Body of pancreas (tissue), 4 donors: ENCODE measurements at regions not wholly inside any gene's neighbourhood (a gene's known extent, or its start where the extent isn't known, plus 50 kb on each side); places are given as distances from the start of the nearest gene placed in this dataset.

Experiments used
- POLR2A ChIP-seq, 3 donors: fragments of 450-650 bp; IDR thresholded peaks; one replicate each; pipeline ENCODE4 v1.6.1; 2016; ENCODE audit warnings: antibody characterized with exemption in 3 of 3, mild to moderate bottlenecking in 2 of 3
- TF ChIP-seq, protein P1 (sequence below), 7 experiments: fragments of 450-650 bp in 4 of 7; fragments of 200-600 bp in 3 of 7; sonication (generic) in 3 of 7; IDR thresholded peaks; one replicate each; pipeline ENCODE4 v1.5.1; 2016 to 2019; ENCODE audit warnings: antibody characterized with exemption in 7 of 7

- TF ChIP-seq, protein P1, sequence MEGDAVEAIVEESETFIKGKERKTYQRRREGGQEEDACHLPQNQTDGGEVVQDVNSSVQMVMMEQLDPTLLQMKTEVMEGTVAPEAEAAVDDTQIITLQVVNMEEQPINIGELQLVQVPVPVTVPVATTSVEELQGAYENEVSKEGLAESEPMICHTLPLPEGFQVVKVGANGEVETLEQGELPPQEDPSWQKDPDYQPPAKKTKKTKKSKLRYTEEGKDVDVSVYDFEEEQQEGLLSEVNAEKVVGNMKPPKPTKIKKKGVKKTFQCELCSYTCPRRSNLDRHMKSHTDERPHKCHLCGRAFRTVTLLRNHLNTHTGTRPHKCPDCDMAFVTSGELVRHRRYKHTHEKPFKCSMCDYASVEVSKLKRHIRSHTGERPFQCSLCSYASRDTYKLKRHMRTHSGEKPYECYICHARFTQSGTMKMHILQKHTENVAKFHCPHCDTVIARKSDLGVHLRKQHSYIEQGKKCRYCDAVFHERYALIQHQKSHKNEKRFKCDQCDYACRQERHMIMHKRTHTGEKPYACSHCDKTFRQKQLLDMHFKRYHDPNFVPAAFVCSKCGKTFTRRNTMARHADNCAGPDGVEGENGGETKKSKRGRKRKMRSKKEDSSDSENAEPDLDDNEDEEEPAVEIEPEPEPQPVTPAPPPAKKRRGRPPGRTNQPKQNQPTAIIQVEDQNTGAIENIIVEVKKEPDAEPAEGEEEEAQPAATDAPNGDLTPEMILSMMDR (IDR thresholded peaks at IDR 0.05) = no peak
- TF ChIP-seq POLR2A (IDR thresholded peaks at IDR 0.05) = no peak
These were observed 975.1 kb downstream of the AACS start for GRCh38 chr12:126040307-126040706.
